ENCODE measurements at regions not wholly inside any gene's neighbourhood (a gene's known extent, or its start where the extent isn't known, plus 50 kb on each side); places are given as distances from the start of the nearest gene placed in this dataset.

DNA sequence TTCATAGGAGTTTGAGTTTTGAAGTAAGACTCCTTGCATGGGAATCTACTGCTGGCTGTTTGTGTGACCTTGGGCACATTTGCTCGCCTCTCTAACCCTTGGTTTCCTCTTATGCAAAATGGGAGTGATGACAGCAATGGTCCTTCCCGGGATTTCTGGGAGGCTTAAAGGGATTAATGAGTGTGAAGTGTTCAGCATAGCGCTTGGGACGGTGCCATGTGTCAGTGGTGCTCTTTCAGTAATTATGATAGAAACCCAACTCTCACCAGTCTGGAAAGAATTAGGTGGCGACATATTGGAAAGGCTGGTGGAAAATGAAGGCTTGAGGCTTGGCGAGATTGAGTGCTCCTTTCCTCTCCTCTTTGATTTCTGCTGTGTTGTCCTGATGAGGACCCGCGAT is 429.2 kb upstream of the EEF2KMT start:
- no peaks in the 10 kb centered on the region for H3K36me3 ChIP-seq (ENCODE audit: low read length)

DNA sequence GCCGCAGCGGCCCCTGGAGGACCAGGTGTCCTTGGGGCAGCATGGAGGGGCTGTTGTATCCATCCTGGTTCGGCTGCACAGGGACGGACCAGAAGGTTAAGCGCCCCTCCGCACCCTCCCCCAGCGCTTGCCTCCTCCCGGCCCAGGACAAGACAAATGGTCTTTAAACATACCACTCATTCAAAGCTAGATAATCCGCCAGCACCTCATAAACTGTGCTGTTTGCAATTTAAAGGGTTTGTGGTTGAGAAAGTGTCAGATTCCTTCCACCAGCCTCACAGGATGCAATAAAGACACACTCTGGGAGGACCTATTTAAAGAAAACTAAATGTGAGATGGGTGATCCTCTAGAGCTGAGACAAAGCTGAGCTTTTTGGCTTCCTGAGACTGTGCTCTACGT is 426.2 kb upstream of the EEF2KMT start:
- Histone ChIP-seq H3K79me2 (ENCODE audit: insufficient read depth, low read length) (no peaks in the 10 kb centered on the region), H3K4me3 (ENCODE audit: insufficient read depth, low read length, poor library complexity, severe bottlenecking) (no peak overlapping the region), H3K4me2 (ENCODE audit: low read depth, low read length, poor library complexity, severe bottlenecking) (no peak overlapping the region), H2AFZ (ENCODE audit: low read depth, low read length, severe bottlenecking) (no peak overlapping the region), H3K36me3 (ENCODE audit: low read length) (no peaks in the 10 kb centered on the region), H3K9me3 (ENCODE audit: insufficient read depth, low read length) (no peaks in the 10 kb centered on the region), H3K27ac (ENCODE audit: low read depth, low read length) (no peak overlapping the region), H4K20me1 (ENCODE audit: low read depth, low read length) (no peaks in the 10 kb centered on the region), H3K27me3 (ENCODE audit: low read length) (no peaks in the 10 kb centered on the region), H3K9me2 (replicated peaks; ENCODE audit: insufficient read depth, low read length) (no peaks in the 10 kb centered on the region), H3F3A (ENCODE audit: insufficient read depth) (no peaks in the 10 kb centered on the region), H3K9ac (ENCODE audit: low read length) (no peak overlapping the region)
- TF ChIP-seq CTCF (IDR thresholded peaks at IDR 0.05; ENCODE audit: insufficient read depth, low read length, poor library complexity, severe bottlenecking) (no peak), EZH2phosphoT487 (conservative IDR thresholded peaks at IDR 0.05; ENCODE audit: low read length) (no peak)

More for the DNA sequence above, 429.2 kb upstream of the EEF2KMT start:
- TF ChIP-seq CTCF (IDR thresholded peaks at IDR 0.05; ENCODE audit: insufficient read depth, low read length, poor library complexity, severe bottlenecking): no peak
- no peak for TF ChIP-seq EZH2phosphoT487 (conservative IDR thresholded peaks at IDR 0.05; ENCODE audit: low read length)
- H3K9ac ChIP-seq (ENCODE audit: low read length): no peak overlapping the region
- H3K27ac ChIP-seq (ENCODE audit: low read depth, low read length): no peak overlapping the region
- H3F3A ChIP-seq (ENCODE audit: insufficient read depth): no peaks in the 10 kb centered on the region
- no peaks in the 10 kb centered on the region for H3K27me3 ChIP-seq (ENCODE audit: low read length)
- no peaks in the 10 kb centered on the region for H3K9me3 ChIP-seq (ENCODE audit: insufficient read depth, low read length)
- H3K79me2 ChIP-seq (ENCODE audit: insufficient read depth, low read length): no peaks in the 10 kb centered on the region
- no peaks in the 10 kb centered on the region for H3K9me2 ChIP-seq (replicated peaks; ENCODE audit: insufficient read depth, low read length)
- H2AFZ ChIP-seq (ENCODE audit: low read depth, low read length, severe bottlenecking): no peak overlapping the region
- H4K20me1 ChIP-seq (ENCODE audit: low read depth, low read length): no peaks in the 10 kb centered on the region
- H3K4me2 ChIP-seq (ENCODE audit: low read depth, low read length, poor library complexity, severe bottlenecking): no peak overlapping the region
- no peak overlapping the region for H3K4me3 ChIP-seq (ENCODE audit: insufficient read depth, low read length, poor library complexity, severe bottlenecking)

GRCh38 chr16:5516115-5516514 is 418.5 kb upstream of the EEF2KMT start:
- Histone ChIP-seq H3K27me3 (ENCODE audit: low read length) (no peaks in the 10 kb centered on the region; the same call in 1 of the 2 replicates), H3K27ac (ENCODE audit: low read depth, low read length) (no peak overlapping the region), H4K20me1 (ENCODE audit: low read depth, low read length) (no peaks in the 10 kb centered on the region), H3K36me3 (ENCODE audit: low read length) (no peaks in the 10 kb centered on the region), H3K4me2 (ENCODE audit: low read depth, low read length, poor library complexity, severe bottlenecking) (no peak overlapping the region), H3F3A (ENCODE audit: insufficient read depth) (no peaks in the 10 kb centered on the region), H3K9me3 (ENCODE audit: insufficient read depth, low read length) (no peaks in the 10 kb centered on the region), H3K9me2 (replicated peaks; ENCODE audit: insufficient read depth, low read length) (no peaks in the 10 kb centered on the region), H3K4me3 (ENCODE audit: insufficient read depth, low read length, poor library complexity, severe bottlenecking) (no peak overlapping the region), H2AFZ (ENCODE audit: low read depth, low read length, severe bottlenecking) (no peak overlapping the region), H3K9ac (ENCODE audit: low read length) (no peak overlapping the region), H3K79me2 (ENCODE audit: insufficient read depth, low read length) (no peaks in the 10 kb centered on the region)
- TF ChIP-seq CTCF (IDR thresholded peaks at IDR 0.05; ENCODE audit: insufficient read depth, low read length, poor library complexity, severe bottlenecking) (no peak), EZH2phosphoT487 (conservative IDR thresholded peaks at IDR 0.05; ENCODE audit: low read length) (no peak)

Data from SU-DHL-6 (cell line).